Fibroblast of peridontal ligament (primary cell): ENCODE measurements at regions not wholly inside any gene's neighbourhood (a gene's known extent, or its start where the extent isn't known, plus 50 kb on each side); places are given as distances from the start of the nearest gene placed in this dataset.

ENCODE experiments used
- DNase-seq: peaks from one replicate; pipeline ENCODE4 v3.0.0-alpha.2; 2010; ENCODE audit errors: extremely low read depth

DNA sequence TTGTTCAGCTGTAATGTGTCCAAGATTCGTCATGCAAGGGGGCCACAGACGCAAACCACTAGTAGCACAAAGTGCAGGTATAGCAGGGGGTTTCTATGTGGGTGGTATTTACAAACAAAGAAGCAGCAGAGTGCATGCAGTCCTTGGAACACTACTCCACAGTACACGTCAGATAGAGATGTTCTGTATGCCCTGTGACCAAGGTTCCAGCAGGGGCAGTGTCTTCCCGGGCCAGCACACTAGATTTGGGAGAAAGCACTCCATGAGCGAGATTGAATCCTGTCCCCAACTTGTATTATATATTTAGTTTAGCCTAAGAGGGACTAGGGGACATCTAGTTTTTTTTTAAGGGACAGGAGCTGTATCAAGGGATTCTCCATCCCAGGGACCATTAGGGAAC is 54.4 kb upstream of the ESX1 start:
- no peak for DNase-seq

DNA sequence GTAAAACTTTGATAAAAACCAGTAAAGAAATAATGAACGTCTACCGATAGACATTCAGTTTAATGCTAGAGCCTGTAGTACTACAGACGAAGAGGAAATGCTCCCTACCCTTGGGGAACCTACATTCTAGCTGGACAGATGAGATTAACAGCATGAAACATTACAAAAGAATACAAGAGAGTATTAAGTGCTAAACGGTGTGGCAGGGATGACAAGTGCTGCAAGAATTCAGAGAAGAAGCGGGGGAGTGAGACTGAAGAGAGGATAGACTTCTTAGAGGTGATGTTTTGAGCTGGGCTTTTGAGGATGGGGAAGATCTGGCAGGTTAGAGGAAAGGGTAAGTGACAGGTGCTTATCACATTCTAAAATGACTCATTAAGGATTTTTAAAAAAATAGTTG is 52.6 kb upstream of the ESX1 start:
- no peak for DNase-seq

DNA sequence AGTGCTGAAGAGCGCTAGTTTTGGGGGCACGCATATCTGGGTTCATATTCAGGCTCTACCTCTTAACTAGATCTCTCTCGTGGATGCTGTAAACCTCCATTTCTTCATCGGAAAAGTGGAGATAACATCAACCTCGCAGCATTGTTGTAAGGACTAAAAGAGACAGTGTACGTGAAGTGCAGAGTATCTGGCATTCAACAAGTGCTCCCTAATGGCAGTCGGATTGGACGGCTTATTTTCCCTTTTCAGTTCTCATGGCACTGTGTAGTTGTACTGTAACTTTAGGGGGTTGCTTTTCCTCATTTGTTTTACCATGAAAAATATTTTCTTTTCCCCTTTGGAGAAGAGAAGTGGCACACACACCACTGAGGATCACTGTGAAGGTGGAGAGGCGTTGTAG is 51.4 kb upstream of the ESX1 start:
- DNase-seq = no peak
